ENCODE measurements at regions not wholly inside any gene's neighbourhood (a gene's known extent, or its start where the extent isn't known, plus 50 kb on each side); places are given as distances from the start of the nearest gene placed in this dataset.

- TF ChIP-seq ARNTL (CRISPR knock-in tag; IDR thresholded peaks at IDR 0.05; ENCODE audit: borderline replicate concordance, low read depth) (no peak), PATZ1 (CRISPR knock-in tag; IDR thresholded peaks at IDR 0.05; ENCODE audit: borderline replicate concordance) (no peak), BACH2 (CRISPR knock-in tag; IDR thresholded peaks at IDR 0.05; ENCODE audit: borderline replicate concordance) (no peak), ISL1 (CRISPR knock-in tag; IDR thresholded peaks at IDR 0.05) (no peak), TCF4 (CRISPR knock-in tag; IDR thresholded peaks at IDR 0.05; ENCODE audit: borderline replicate concordance) (no peak), CREB5 (CRISPR knock-in tag; IDR thresholded peaks at IDR 0.05; ENCODE audit: low read depth) (no peak), ZFP3 (CRISPR knock-in tag; IDR thresholded peaks at IDR 0.05) (no peak), ZC3H10 (CRISPR knock-in tag; IDR thresholded peaks at IDR 0.05) (no peak), RARB (CRISPR knock-in tag; IDR thresholded peaks at IDR 0.05) (no peak)
These were observed 443.7 kb downstream of the NR2F2 start for GRCh38 chr15:96774216-96774615.

All from SK-N-SH treated with all-trans-retinoic acid at 6 μM for 48 hours (cell line).